ENCODE measurements at regions not wholly inside any gene's neighbourhood (a gene's known extent, or its start where the extent isn't known, plus 50 kb on each side); places are given as distances from the start of the nearest gene placed in this dataset.

GRCh38 chr7:66421830-66422475, 206.7 kb upstream of the KCTD7 start:
- TF ChIP-seq EZH2 (IDR thresholded peaks at IDR 0.05; ENCODE audit: borderline replicate concordance, insufficient read depth, low read depth, low read length, poor library complexity, severe bottlenecking) (no peak), CTCF (IDR thresholded peaks at IDR 0.05) (no peak)

All from B cell (primary cell).